HG03135 (cell line): ENCODE measurements at regions not wholly inside any gene's neighbourhood (a gene's known extent, or its start where the extent isn't known, plus 50 kb on each side); places are given as distances from the start of the nearest gene placed in this dataset.

Experiments
- ATAC-seq: cut with Tn5 transposase; IDR thresholded peaks from one replicate; pipeline ENCODE4 v1.9.1; 2021; ENCODE audit warnings: mild to moderate bottlenecking, moderate library complexity; ENCODE audit not compliant: unreplicated experiment

DNA sequence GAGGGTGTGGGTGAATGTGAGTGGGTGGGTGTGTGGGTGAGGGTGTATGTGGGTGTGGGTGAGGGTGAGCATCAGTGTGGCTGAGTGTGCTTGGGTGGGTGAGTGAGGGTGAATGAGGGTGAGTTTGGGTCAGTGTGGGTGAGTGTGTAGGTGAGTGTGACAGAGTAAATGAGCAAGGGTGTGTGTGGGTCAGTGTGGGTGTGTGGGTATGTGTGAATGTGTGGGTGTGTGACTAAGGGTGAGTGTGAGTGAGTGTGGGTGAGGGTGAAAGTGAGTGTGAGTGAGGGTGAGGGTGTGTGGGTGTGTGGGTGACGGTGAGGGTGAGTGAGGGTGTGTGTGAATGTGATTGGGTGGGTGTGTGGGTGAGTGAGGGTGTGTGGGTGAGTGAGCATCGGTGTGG is 1676.7 kb upstream of the TENM3 start:
- ATAC-seq: no peak

DNA sequence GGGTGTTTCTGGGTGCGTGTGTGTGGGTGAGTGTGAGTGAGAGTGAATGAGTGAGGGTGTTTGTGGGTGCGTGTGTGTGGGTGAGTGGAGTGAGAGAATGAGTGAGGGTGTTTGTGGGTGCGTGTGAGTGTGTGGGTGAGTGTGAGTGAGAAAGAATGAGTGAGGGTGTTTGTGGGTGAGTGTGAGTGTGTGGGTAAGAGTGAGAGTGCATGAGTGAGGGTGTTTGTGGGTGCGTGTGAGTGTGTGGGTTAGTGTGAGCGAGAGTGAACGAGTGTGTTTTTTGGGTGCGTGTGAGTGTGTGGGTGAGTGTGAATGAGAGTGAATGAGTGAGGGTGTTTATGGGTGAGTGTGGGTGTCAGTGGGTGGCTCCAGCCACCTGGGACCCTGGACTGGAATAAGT is 1676.1 kb upstream of the TENM3 start:
- ATAC-seq: no peak

GRCh38 chr4:180571516-180572055 is 1671.6 kb upstream of the TENM3 start:
- no peak for ATAC-seq

- no peak for ATAC-seq
Observed at GRCh38 chr4:180578175-180578574, 1665.0 kb upstream of the TENM3 start.

DNA sequence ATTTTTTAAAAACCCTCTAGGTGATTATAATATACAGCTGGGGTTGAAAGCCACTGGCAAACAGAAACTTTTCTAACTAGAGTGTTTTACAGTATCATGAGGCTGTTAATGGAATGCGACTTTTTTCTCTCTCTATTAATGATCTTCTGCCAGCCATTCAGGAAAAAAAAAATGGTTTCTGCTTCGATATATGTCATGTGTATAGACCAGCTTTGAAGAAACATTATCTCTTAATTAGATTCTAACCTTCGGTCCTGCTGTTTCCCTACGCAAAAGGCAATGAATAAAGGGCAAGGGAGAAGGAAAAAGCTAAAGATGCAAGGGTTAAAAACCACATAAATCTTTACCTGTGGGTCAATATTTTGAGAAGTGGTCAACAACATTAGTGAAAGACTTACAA is 1662.1 kb upstream of the TENM3 start:
- no peak for ATAC-seq

- no peak for ATAC-seq
Observed at GRCh38 chr4:180587379-180587778, 1655.8 kb upstream of the TENM3 start.

DNA sequence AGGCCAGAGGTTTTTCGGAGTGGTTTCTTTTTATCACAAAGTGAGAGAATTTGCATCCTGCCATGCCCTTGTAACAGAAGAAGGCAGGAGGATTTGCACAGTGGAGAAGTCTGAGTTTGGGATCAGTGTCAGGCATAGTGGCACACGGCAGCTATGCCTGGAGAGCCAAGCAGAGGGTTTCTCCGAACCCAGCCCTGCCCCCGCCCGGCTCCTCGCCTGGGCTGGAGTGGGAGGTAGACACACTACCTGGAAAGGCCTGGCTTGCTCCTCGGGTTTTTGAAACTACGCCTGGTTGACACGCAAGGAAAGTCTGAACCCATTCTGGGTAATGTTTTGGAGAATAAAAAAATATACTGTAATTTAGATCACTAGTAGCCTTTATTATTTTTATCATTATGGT is 1653.6 kb upstream of the TENM3 start:
- no peak for ATAC-seq

- ATAC-seq: no peak
Observed at GRCh38 chr4:180596888-180597483, 1646.2 kb upstream of the TENM3 start.

- no peak for ATAC-seq
Observed at GRCh38 chr4:180598281-180598680, 1644.9 kb upstream of the TENM3 start.

- ATAC-seq: no peak
Observed at GRCh38 chr4:180603791-180604190, 1639.4 kb upstream of the TENM3 start.

GRCh38 chr4:180610324-180610723 is 1632.9 kb upstream of the TENM3 start:
- no peak for ATAC-seq

- no peak for ATAC-seq
Observed at GRCh38 chr4:180615746-180616145, 1627.5 kb upstream of the TENM3 start.

DNA sequence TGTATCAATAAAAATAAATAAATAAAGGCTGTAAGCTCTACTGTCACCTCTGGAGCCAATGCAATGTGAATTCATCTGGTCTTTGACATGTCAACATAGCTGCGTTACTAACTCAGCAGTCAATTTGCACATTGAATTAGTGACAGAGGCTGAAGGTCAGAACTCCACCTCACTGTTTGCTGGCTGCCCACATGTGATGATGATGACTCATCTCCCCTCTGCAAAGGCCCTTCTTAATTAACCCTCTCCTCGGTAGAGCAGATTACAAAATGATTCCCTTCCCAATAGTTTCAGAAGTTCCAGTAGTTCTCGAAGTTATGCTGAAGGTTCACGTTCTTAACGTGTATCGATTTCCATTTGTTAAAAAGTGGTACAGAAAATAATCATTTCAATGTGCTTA is 1626.0 kb upstream of the TENM3 start:
- ATAC-seq: no peak

DNA sequence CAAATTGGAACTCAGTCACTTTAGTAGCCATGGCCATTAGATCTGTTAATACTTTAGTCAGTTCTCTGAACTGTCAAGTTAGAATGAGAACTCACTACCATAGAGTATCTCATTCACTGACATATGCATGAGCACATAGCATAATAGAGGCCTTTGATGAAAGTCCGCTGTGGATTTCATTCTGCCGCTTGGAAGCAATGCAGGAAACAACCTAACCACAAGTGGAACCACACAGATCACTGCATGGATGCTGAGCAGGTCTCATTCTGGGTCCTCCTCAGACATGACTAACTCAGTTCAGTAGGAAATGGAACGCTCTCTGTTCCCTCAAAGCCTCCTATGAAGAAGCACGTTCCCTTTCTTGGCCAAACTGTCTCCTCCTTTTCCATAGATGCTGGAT is 1624.8 kb upstream of the TENM3 start:
- ATAC-seq: no peak

DNA sequence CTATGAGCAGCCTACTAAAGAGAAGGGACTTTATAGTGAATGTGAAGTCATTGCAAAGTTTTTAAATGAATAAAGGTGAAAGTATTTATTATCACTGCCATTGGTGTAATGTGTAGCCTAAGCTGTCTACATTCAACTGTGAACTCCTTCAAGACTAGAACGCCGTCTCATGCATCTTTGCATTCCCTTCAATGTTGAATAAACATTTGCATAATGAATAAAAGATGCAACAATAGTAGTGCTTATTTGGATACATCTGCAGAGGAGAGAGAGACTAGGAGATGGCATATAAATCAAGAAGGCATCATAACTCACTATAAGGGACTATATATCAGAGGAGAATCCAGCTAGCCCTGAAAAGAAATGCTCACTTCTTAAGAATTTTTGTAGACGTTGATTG is 1623.8 kb upstream of the TENM3 start:
- no peak for ATAC-seq

DNA sequence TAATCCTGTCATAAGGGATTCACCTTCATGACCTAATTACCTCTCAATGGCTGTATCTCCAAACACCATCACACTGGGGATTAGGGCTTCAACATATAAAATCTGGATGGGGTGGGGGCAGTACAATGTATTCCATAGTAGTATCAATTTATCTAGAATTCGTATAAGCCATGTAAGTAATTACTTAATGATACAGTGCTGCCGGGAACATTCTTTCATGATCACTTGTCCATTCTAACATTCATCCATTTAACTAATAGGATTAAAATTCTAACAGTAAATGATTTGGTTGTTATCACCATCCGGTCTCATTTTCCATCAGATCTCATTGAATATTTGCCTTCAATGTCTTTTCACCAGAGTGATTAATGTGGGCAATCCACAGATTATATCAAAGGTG is 1620.9 kb upstream of the TENM3 start:
- ATAC-seq: no peak

DNA sequence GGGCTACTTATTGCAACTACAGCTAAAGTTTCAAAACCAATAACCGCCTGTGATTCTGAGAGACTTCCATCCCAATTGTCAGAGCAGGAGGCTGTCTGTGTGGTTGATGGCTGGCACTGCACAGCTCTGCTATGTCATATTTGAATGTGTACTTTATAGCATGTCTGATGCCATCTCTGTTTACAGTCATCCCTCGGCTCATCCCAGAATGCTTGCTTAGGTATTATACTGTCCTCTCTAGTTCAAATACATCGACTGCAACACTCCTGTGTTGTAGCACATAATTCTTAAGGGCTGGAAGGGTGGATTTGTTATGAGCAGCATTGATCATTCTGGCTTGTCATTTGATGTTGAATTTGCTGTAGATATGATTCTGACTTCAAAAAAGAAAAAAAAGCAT is 1617.5 kb upstream of the TENM3 start:
- ATAC-seq: no peak

DNA sequence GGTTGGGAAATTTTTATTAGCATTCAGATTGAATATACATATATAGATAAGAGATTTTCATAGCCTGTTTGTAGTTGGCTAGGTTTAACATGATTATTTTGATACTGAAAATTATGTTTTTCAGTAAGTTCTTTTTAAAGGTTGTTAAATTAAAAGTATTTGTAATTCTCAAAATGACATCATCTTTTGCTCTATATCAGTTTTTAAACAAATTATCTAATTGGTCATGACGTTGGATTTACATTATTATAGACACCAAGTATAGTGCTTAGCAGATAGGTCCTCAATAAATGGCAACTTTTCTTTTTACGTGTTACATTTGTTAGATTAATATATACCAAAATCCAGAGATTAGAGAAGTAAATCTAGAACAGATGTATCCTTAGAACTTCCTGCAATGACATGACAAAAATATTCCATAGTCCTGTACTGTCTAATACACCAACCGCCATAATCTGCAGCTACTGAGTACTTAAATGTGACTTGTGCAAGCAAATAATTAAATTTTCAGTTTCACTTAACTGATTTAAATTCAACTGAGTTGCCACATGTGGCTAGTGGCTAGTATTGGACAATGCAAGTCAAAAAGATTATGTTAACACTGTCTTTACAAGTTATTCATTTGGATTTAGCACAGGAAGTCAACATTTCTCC is 1613.1 kb upstream of the TENM3 start:
- ATAC-seq: no peak

DNA sequence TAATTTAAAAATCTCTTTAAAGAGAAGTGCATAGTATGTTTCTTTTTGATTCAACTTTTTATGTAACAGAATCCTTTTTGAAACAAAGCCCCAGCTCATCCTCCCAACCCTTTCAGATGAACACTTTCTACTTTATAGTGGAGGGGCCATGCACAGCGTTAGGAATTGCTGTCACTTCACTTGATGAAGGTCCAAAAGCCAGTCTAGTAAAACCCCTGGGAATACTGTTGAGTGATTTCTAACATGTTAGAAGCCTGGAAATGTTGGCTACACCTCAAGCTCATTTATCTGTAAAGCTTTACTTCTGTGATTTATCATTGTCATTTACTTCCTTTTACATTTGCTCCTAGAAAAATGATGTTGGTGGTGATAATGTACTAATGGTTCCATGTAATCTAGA is 1608.9 kb upstream of the TENM3 start:
- ATAC-seq: no peak

DNA sequence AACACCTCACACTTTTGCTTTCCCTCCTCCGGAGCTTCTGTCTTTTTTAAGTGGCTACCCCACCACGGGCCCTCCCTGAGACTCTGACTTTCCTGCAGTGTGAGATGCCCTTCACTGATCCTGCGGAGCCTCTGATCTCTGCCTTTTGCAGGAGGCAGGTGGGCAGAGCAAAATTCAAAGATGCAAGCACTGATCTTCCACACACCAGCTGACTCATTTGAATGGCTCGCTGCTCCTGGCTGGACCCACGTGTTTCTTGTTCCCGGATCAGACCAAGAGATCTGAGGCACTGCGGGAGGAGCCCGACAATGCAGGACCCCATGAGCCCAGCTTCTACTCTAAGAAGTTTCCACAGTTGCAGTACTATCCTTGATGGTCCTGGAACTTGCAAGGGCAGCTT is 1607.9 kb upstream of the TENM3 start:
- ATAC-seq: no peak

GRCh38 chr4:180636696-180637404 is 1606.4 kb upstream of the TENM3 start:
- ATAC-seq: no peak

DNA sequence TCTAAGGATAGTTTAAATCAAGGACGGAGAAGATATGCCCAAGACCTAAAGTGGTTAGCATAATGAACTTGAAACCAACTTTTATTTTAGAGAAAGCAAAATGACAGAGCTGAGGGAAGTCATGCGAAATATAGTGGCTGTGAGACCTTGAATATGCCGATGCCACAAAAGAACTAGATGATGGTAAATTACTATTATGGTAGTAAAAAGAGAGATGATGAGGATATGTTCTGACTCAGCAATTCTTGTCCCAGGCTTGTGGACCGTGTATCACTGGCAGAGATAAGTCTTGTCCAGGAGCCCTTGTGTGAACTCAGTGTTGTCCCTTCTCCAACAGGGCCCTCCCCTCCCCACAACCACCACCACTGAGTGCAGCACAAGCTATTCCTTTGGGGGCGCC is 1605.6 kb upstream of the TENM3 start:
- ATAC-seq: no peak
